GM12873 (cell line): ENCODE measurements at regions not wholly inside any gene's neighbourhood (a gene's known extent, or its start where the extent isn't known, plus 50 kb on each side); places are given as distances from the start of the nearest gene placed in this dataset.

Source experiments
- TF ChIP-seq, protein P1 (sequence below): IDR thresholded peaks from 2 replicates; pipeline ENCODE4 v1.5.1; 2012; ENCODE audit warnings: low read depth, mild to moderate bottlenecking, moderate library complexity, low read length, control low read depth; ENCODE audit not compliant: insufficient read depth; ENCODE audit errors: missing control alignments

DNA sequence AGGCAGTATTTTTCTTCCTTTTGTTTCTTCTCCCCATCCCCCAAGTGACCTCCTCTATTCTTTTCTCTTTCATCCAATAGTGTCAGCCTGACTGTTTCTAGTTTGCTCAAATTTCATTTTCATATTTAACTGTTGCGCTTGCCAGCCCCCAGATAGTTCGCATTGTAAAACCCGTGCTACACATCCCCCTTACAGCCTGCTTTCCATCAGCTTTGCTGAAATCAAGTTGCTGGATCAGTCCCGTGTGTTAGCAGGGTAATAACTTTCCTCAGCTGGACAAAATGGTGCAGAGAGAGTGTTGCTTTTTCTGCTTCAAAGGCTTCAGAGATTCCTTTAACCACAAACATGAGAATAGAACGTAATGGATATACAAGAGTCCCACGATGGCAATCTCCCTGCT lies 180.6 kb upstream of the NPVF start:
- TF ChIP-seq, protein P1, sequence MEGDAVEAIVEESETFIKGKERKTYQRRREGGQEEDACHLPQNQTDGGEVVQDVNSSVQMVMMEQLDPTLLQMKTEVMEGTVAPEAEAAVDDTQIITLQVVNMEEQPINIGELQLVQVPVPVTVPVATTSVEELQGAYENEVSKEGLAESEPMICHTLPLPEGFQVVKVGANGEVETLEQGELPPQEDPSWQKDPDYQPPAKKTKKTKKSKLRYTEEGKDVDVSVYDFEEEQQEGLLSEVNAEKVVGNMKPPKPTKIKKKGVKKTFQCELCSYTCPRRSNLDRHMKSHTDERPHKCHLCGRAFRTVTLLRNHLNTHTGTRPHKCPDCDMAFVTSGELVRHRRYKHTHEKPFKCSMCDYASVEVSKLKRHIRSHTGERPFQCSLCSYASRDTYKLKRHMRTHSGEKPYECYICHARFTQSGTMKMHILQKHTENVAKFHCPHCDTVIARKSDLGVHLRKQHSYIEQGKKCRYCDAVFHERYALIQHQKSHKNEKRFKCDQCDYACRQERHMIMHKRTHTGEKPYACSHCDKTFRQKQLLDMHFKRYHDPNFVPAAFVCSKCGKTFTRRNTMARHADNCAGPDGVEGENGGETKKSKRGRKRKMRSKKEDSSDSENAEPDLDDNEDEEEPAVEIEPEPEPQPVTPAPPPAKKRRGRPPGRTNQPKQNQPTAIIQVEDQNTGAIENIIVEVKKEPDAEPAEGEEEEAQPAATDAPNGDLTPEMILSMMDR = no peak

DNA sequence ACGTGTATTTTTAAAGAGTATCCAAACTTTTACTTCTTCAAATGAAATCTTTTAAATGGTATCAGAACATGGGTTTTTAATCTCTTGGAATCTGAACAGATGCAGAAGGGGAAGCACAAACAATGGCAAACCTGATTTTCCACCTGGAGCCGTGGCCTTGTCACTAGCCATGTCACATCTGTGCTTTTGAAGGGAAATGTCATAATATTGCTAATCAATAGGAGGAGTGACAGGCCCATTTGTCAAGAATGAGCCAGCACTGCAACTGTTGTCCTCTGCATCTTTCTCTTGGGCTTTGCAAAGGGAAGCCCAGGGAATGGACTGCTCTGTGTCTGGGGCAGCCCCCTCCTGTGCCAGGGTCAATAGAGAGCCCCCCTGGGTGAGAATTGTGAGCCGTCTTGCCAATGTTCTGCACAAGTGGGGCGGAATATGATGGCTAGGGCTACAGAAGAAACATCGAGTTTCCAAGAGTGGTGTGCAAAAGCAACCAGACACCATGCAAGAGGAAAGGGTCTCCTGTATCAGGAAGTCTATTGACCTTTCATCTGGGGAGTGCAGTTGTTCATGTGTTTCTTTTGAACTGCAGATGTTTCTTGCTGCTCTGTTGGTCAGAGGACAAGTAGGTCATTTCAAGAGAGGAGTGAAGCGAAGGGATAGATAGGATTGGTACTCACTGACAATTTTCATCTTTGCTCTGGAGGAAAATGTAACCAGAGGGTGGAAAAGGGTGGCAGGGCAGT lies 181.8 kb upstream of the NPVF start:
- TF ChIP-seq, protein P1 = no peak

DNA sequence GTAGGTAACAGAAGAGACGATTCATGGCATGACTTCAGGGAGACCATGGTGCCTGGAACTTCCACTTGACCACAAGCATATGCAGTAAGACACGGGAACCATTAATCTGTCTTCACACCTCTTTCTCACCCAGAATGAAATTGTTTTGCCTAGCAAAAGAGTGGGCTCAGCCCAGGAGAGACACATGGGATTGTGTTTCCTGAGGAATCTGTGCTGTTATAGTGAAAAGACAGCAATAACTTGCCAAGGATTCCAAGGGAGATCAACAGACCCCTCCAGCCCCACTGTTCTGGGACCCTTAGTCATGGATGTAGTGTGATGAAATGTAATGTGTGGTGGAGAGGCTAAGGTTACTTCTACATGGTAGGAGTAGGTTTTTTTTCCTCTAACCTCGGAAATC lies 192.5 kb upstream of the NPVF start:
- TF ChIP-seq, protein P1 = no peak

DNA sequence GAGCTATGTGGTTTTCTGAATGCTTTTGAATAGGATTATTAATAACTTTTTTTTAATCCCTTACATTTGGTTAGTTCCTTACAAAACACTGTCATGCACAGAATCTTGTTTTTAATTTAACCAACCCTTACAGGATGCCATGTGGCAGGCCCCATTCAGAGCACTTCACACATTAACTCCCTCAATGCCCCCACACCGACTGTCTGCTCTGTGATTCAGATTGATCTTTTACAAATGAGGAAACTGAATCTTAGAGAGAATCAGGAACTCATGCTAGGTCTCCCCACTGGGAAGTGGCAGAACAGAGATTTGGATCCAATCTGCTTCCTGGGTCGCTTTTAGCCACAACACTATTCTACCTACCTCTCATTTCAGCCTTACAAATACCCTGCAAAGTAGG lies 195.8 kb upstream of the NPVF start:
- TF ChIP-seq, protein P1 = no peak

DNA sequence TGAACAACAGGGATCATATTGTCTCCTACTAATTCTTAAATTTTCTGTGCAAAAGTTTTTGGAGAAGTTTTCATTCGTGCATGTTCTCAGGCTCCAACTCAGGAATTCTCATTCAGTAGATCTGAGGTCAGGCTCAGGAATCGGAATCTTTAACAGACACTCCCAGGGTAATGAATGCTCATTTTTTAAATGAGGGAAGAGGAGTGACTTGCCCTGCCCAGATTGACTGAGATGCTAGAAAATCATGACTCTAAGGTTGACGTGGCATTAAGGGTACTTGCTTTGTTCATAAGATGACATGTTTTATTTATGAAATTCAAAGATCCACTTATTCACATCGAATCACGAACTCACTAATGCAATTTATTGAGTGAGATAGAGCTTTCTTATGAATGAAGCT lies 196.6 kb upstream of the NPVF start:
- TF ChIP-seq, protein P1 = no peak

DNA sequence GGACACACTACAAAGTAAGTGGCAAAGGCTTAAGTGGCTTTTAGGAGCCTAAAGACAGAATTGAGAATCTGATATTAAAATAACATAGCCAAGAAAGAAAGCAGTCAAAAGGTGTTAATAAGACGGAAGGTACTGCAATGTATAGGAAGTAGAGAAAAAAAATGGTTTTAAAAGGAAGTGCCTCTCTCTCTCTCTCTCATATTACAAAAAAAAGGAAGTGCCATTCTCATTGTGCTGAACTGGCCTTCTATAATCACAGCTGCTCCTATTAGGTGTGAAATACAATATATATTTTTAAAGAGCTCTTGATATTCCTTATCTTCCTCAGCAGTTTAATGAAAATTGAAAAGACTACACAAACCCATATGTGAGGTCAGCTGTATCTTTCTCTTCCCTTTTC lies 199.4 kb upstream of the NPVF start:
- TF ChIP-seq, protein P1 = no peak

DNA sequence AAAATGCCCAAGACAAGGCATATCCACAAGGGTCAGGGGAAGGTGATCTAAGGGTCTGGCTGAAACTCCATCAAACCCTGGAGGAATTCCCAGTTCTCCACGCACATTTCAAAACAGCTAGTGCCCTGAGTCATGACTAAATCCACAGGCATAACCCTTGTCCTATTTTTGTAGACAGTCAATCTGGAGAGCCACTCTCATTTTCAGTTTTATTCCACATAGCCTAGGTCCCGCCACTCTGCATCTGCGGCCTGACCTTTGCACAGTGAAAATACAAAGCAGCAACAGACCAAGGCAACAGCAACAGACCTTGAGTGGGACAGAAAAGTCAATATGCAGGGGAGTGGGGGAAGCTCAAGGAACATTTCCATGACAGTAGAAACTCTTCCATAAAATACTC lies 201.4 kb upstream of the NPVF start:
- TF ChIP-seq, protein P1 = no peak
